MM.1S (cell line): ENCODE measurements at regions not wholly inside any gene's neighbourhood (a gene's known extent, or its start where the extent isn't known, plus 50 kb on each side); places are given as distances from the start of the nearest gene placed in this dataset.

Source experiments
- DNase-seq: peaks from one replicate; pipeline ENCODE4 v3.0.0-alpha.2; 2015
- H2AFZ ChIP-seq: fragments of 300-600 bp; sonication (generic); 2 replicates; pipeline ENCODE4 v1.6.0; 2016; ENCODE audit warnings: antibody characterized with exemption, low read length
- H3F3A ChIP-seq: fragments of 300-600 bp; sonication (generic); 2 replicates; pipeline ENCODE4 v1.6.1; 2016; ENCODE audit warnings: mild to moderate bottlenecking, antibody characterized with exemption, low read length, moderate library complexity, mixed read lengths; ENCODE audit not compliant: insufficient read depth
- H3K27ac ChIP-seq: fragments of 300-600 bp; sonication (generic); 2 replicates; pipeline ENCODE4 v1.5.1; 2016; ENCODE audit warnings: mild to moderate bottlenecking, low read length
- H3K27me3 ChIP-seq: fragments of 300-600 bp; sonication (generic); replicated peaks from 2 replicates; pipeline ENCODE4 v1.6.0; 2016; ENCODE audit warnings: low read length; ENCODE audit not compliant: insufficient read depth
- H3K36me3 ChIP-seq: fragments of 300-600 bp; sonication (generic); replicated peaks from 2 replicates; pipeline ENCODE4 v1.6.1; 2016; ENCODE audit warnings: mild to moderate bottlenecking, low read length, mixed read lengths; ENCODE audit not compliant: insufficient read depth
- H3K4me1 ChIP-seq: fragments of 300-600 bp; sonication (generic); 2 replicates; pipeline ENCODE4 v1.6.1; 2016; ENCODE audit warnings: low read length, mixed read lengths
- H3K4me2 ChIP-seq: fragments of 300-600 bp; sonication (generic); 2 replicates; pipeline ENCODE4 v1.6.0; 2016; ENCODE audit warnings: low read depth, low read length
- H3K4me3 ChIP-seq: fragments of 300-600 bp; sonication (generic); 2 replicates; pipeline ENCODE4 v1.5.1; 2016; ENCODE audit warnings: low read length, mixed read lengths
- H3K79me2 ChIP-seq: fragments of 300-600 bp; sonication (generic); 2 replicates; pipeline ENCODE4 v1.6.1; 2016; ENCODE audit warnings: mixed run types, low read length, mixed read lengths
- H3K9ac ChIP-seq: fragments of 300-600 bp; sonication (generic); 2 replicates; pipeline ENCODE4 v1.6.1; 2016; ENCODE audit warnings: low read length, mixed read lengths
- H3K9me2 ChIP-seq: fragments of 300-600 bp; sonication (generic); replicated peaks from 2 replicates; pipeline ENCODE4 v1.6.1; 2016; ENCODE audit warnings: mild to moderate bottlenecking, low read length, mixed read lengths; ENCODE audit not compliant: insufficient read depth
- H3K9me3 ChIP-seq: fragments of 300-600 bp; sonication (generic); replicated peaks from 2 replicates; pipeline ENCODE4 v1.6.1; 2016; ENCODE audit warnings: mild to moderate bottlenecking, low read length, mixed read lengths; ENCODE audit not compliant: insufficient read depth
- H4K20me1 ChIP-seq: fragments of 300-600 bp; sonication (generic); 2 replicates; pipeline ENCODE4 v1.6.1; 2016; ENCODE audit warnings: mild to moderate bottlenecking, low read length, moderate library complexity, mixed read lengths; ENCODE audit not compliant: insufficient read depth
- EZH2 ChIP-seq: fragments of 300-600 bp; sonication (generic); optimal IDR thresholded peaks from 2 replicates; pipeline ENCODE3; 2017; ENCODE audit warnings: low read depth, mild to moderate bottlenecking, antibody characterized with exemption, low read length, mixed read lengths
- EZH2phosphoT487 ChIP-seq: fragments of 300-600 bp; sonication (generic); IDR thresholded peaks from 2 replicates; pipeline ENCODE4 v1.6.1; 2018; ENCODE audit warnings: antibody characterized with exemption, low read length
- TF ChIP-seq, protein P1 (sequence below): fragments of 300-600 bp; sonication (generic); IDR thresholded peaks from 2 replicates; pipeline ENCODE4 v1.5.1; 2016; ENCODE audit warnings: antibody characterized with exemption, low read length, mixed read lengths

DNA sequence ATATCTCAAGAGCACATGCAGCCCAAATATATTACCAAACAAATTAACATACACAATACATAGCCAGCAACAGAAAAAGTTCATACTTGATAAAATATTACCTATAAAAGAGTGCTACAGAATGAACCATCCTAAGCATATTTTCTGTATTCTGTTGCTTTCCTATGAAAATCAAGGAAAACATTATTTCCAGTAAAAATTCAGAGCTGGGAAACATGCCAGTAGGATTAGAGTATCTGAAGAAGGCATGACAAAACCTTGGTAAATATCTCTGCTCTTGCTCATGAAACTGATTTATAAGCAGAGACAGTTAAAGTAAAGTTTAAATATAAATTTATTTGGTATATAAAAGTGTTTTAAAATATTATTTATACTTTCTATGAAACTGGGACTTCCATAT, 599.7 kb downstream of the ARAP2 start:
- Histone ChIP-seq H3K27ac (no peak overlapping the region), H4K20me1 (no peaks in the 10 kb centered on the region), H3K36me3 (no peaks in the 10 kb centered on the region), H3K9ac (no peak overlapping the region), H3K9me3 (no peaks in the 10 kb centered on the region), H3K27me3 (no peaks in the 10 kb centered on the region), H3K79me2 (no peaks in the 10 kb centered on the region), H3K4me3 (no peak overlapping the region), H3K9me2 (no peaks in the 10 kb centered on the region), H3K4me2 (no peak overlapping the region), H3K4me1 (no peaks in the 10 kb centered on the region), H3F3A (no peaks in the 10 kb centered on the region), H2AFZ (no peak overlapping the region)
- TF ChIP-seq EZH2 = no peak
- TF ChIP-seq, protein P1, sequence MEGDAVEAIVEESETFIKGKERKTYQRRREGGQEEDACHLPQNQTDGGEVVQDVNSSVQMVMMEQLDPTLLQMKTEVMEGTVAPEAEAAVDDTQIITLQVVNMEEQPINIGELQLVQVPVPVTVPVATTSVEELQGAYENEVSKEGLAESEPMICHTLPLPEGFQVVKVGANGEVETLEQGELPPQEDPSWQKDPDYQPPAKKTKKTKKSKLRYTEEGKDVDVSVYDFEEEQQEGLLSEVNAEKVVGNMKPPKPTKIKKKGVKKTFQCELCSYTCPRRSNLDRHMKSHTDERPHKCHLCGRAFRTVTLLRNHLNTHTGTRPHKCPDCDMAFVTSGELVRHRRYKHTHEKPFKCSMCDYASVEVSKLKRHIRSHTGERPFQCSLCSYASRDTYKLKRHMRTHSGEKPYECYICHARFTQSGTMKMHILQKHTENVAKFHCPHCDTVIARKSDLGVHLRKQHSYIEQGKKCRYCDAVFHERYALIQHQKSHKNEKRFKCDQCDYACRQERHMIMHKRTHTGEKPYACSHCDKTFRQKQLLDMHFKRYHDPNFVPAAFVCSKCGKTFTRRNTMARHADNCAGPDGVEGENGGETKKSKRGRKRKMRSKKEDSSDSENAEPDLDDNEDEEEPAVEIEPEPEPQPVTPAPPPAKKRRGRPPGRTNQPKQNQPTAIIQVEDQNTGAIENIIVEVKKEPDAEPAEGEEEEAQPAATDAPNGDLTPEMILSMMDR = no peak
- no peak for TF ChIP-seq EZH2phosphoT487
- no peak for DNase-seq

DNA sequence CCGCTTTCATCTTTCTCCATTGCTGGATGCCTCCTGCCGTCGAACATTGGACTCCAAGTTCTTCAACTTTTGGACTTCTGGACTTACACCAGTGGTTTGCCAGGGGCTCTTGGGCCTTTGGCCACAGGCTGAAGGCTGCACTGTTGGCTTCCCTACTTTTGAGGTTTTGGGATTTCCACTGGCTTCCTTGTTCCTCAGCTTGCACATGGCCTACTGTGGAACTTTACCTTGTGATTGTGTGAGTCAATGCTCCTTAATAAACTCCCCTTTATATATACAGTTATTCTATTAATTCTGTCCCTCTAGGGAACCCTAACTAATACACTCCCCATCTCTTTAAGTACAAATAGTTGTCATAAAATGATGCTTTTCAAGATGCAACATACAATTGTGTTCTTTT, 595.3 kb downstream of the ARAP2 start:
- no peaks in the 10 kb centered on the region for H3K4me1 ChIP-seq
- H3K4me3 ChIP-seq = no peak overlapping the region
- no peak overlapping the region for H3K27ac ChIP-seq
- no peaks in the 10 kb centered on the region for H3K27me3 ChIP-seq
- H3F3A ChIP-seq = no peaks in the 10 kb centered on the region
- H4K20me1 ChIP-seq = no peaks in the 10 kb centered on the region
- no peaks in the 10 kb centered on the region for H3K36me3 ChIP-seq
- no peaks in the 10 kb centered on the region for H3K9me3 ChIP-seq
- no peaks in the 10 kb centered on the region for H3K79me2 ChIP-seq
- no peak overlapping the region for H2AFZ ChIP-seq
- H3K9ac ChIP-seq = no peak overlapping the region
- no peaks in the 10 kb centered on the region for H3K9me2 ChIP-seq
- H3K4me2 ChIP-seq = no peak overlapping the region
- no peak for TF ChIP-seq EZH2phosphoT487
- no peak for TF ChIP-seq EZH2
- TF ChIP-seq, protein P1 = no peak
- no peak for DNase-seq

DNA sequence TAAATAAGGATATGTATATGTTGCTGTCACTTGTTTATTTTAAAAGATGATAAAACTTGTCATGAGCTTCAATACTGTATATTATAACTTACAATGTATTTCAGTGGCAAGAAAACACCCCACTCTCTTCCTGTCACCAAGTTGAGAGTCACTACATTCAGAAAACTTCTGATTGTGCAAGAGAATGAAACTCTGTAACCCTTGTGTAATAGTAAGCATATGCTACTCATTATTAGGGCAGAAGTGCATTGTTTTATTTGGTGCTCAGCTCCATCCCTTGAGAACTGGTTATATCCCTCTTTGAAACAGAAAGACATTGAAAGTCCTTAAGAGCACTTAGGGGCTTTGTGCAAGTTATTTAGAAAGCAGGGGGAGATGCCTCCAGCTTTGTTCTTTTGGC, 594.5 kb downstream of the ARAP2 start:
- H2AFZ ChIP-seq = no peak overlapping the region

More for the DNA sequence above, 594.5 kb downstream of the ARAP2 start:
- no peaks in the 10 kb centered on the region for H3F3A ChIP-seq
- H3K9me2 ChIP-seq = no peaks in the 10 kb centered on the region
- TF ChIP-seq, protein P1 = no peak
- TF ChIP-seq EZH2phosphoT487 (no peak), EZH2 (no peak)
- H3K4me2 ChIP-seq = no peak overlapping the region
- no peaks in the 10 kb centered on the region for H3K4me1 ChIP-seq
- no peak for DNase-seq
- H3K27me3 ChIP-seq = no peaks in the 10 kb centered on the region
- no peak overlapping the region for H3K4me3 ChIP-seq
- no peak overlapping the region for H3K27ac ChIP-seq
- no peak overlapping the region for H3K9ac ChIP-seq
- no peaks in the 10 kb centered on the region for H3K9me3 ChIP-seq
- H3K79me2 ChIP-seq = no peaks in the 10 kb centered on the region
- no peaks in the 10 kb centered on the region for H3K36me3 ChIP-seq
- H4K20me1 ChIP-seq = no peaks in the 10 kb centered on the region
